ENCODE measurements at regions not wholly inside any gene's neighbourhood (a gene's known extent, or its start where the extent isn't known, plus 50 kb on each side); places are given as distances from the start of the nearest gene placed in this dataset.

DNA sequence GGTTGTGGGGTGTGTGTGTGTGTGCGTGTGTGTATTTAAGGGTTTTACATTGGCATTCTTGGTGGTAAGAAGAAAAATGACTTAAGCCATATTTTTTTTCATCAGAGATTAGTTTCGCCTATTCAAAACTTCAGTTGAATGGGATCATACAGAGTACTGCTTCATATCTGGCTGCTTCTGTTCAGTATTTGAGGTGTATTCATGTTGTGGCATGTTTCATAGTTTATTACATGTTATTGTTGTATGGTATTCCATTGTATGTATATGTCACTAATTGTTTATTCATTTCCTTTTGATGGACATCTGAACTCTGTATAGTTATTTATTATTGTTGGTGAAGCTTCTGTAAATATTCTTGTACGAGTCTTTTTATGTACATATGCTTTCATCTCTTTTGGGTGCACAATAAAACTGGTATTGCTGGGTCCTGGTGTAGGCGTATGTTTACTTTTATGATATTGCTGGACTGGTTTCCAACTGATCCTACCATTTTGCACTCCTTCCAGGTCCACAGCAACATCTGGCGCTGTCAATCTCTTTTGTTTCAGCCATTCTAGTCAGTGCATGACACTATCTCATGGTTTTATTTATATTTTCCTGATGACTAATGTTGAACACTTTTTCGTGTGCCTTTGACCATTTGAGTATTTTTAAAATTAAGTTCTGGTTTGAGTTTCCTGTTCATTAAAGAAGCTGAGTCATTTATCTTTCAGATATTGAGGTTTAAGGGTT, 77.4 kb upstream of the MAF start:
- no peak for DNase-seq
- H3K27ac Mint-ChIP-seq, result no peak overlapping the region
- no peaks in the 10 kb centered on the region for H3K4me1 Mint-ChIP-seq
- H3K27me3 Mint-ChIP-seq (ENCODE audit: low read depth in 3 of 3), result peaks cover 0 to 4% (median under 1%) of the 10 kb centered on the region in 3 donors
- no peak overlapping the region for H3K4me3 Mint-ChIP-seq
- H3K36me3 Mint-ChIP-seq, result no peaks in the 10 kb centered on the region
- no peaks in the 10 kb centered on the region for H3K9me3 Mint-ChIP-seq

DNA sequence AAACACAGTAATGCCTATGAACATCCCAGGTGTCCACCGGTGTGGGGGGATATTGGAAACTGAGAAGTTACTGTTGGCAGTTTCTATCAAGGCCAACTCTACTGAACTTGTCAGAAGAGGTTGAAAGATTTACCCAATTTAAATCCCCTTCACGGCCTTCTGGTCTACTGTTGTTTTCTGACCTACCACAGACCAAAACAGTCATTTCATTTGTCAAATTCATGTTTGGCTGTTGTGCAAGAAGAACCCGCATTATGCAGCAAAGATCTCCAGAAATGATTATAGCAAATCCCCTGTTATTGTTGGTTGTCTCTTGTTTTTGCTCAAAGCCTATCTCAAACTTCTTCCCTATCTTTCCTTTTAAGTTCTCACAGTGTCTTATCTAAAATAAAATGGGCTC, 73.1 kb upstream of the MAF start:
- Mint-ChIP-seq H3K27me3 (ENCODE audit: low read depth in 3 of 3) (peaks cover 0 to 6% (median 0%) of the 10 kb centered on the region in 3 donors), H3K9me3 (peaks cover 0 to 5% (median 0%) of the 10 kb centered on the region in 6 donors), H3K36me3 (no peaks in the 10 kb centered on the region), H3K4me1 (no peaks in the 10 kb centered on the region), H3K4me3 (no peak overlapping the region), H3K27ac (no peak overlapping the region)
- DNase-seq, result no peak

DNA sequence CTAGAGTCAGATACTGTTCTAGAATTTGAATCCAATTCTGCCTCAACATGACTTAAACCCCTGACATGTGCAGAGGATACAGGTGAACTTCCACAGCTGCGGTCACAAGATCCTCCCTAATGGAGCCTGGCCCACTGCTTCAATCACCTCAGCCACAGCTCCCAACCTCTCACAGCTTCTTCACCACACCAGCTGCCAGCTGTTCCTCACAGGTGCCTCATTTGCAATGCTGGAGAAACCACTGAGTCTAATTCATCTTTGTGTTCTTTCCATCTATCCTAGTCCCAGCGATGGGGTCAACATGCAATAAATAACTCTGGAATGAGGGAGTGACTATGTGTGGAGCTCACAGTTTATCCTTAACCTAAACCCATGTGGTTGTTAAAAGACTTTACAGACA, 72.0 kb upstream of the MAF start:
- Mint-ChIP-seq H3K9me3 (peaks cover 0 to 5% (median 0%) of the 10 kb centered on the region in 6 donors), H3K36me3 (no peaks in the 10 kb centered on the region), H3K4me1 (no peaks in the 10 kb centered on the region), H3K27ac (no peak overlapping the region), H3K27me3 (ENCODE audit: low read depth in 3 of 3) (peaks cover 0 to 6% (median 0%) of the 10 kb centered on the region in 3 donors), H3K4me3 (no peak overlapping the region)
- no peak for DNase-seq

DNA sequence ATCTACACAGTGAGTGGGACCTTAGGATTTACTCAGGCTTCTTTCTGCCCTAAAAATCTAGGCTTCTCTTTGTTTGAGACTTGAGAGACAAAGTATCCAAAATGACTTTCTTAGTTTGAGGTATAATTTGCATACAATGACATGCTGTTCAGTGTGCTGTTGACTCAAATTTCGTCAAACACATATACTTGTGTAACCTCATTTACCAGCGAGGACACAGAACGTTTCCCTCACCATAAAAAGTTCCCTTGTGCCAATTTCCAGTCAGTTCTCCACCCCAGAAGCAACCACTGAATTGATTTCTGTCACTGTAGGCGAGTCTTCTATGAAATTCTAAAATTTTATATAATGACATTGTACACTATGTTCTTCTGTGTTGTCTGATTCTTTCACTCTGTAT, 68.0 kb upstream of the MAF start:
- Mint-ChIP-seq H3K27me3 (ENCODE audit: low read depth in 3 of 3) (peaks cover 0 to 6% (median 3%) of the 10 kb centered on the region in 3 donors), H3K4me1 (no peaks in the 10 kb centered on the region), H3K9me3 (peaks cover 0 to 5% (median 0%) of the 10 kb centered on the region in 6 donors), H3K36me3 (no peaks in the 10 kb centered on the region), H3K4me3 (no peak overlapping the region), H3K27ac (no peak overlapping the region)
- DNase-seq, result no peak

DNA sequence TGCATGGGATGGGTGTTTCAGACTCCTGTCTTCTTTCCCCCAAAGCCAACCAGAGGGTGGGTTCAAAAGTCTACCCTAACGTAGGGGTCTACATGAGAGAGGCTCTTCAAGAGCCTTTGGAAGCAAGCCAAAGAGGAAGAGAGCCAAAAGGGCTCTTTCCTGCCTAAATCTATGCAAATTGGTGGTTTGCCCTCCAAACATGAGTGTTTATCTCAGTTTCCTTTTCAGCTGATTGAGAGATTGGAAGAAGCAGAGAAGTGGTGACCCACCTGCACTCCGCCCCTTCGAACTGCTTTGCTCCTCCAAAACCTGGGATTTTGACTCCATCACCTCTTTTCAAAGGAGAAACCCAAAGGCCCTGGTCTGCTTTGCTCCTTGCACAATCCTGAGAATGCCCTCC, 65.4 kb upstream of the MAF start:
- no peak overlapping the region for H3K4me3 Mint-ChIP-seq
- H3K9me3 Mint-ChIP-seq, result peaks cover 0 to 5% (median 0%) of the 10 kb centered on the region in 6 donors
- peaks cover 0 to under 1% (median 0%) of the 10 kb centered on the region in 3 donors for H3K36me3 Mint-ChIP-seq
- no peak for DNase-seq
- peaks cover 0 to 6% (median 6%) of the 10 kb centered on the region in 3 donors for H3K27me3 Mint-ChIP-seq (ENCODE audit: low read depth in 3 of 3)
- H3K27ac Mint-ChIP-seq, result no peak overlapping the region
- no peaks in the 10 kb centered on the region for H3K4me1 Mint-ChIP-seq

DNA sequence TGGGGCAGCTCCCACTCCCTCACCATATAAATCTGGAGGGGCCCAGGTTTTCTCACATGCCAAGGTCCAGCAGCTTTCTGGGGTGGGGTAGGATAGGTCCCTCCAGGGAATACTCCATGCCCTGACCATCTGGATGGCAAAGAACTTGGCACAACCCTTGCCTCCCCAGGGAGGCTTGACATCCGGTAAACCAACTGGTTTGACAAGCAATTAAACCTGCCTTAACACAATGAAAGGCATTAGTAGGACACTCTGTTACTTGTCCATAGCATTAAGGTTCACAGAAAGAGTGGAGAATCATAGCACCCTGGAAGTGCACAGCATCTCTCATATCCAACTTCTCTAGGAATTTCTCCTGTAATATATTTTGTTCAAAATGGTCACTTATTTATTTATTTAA, 63.9 kb upstream of the MAF start:
- Mint-ChIP-seq H3K9me3 (peaks cover 0 to 5% (median 0%) of the 10 kb centered on the region in 6 donors), H3K4me1 (no peaks in the 10 kb centered on the region), H3K27me3 (ENCODE audit: low read depth in 3 of 3) (peaks cover 0 to 6% (median 6%) of the 10 kb centered on the region in 3 donors), H3K27ac (no peak overlapping the region), H3K36me3 (peaks cover 0 to 6% (median 0%) of the 10 kb centered on the region in 3 donors), H3K4me3 (no peak overlapping the region)
- no peak for DNase-seq

DNA sequence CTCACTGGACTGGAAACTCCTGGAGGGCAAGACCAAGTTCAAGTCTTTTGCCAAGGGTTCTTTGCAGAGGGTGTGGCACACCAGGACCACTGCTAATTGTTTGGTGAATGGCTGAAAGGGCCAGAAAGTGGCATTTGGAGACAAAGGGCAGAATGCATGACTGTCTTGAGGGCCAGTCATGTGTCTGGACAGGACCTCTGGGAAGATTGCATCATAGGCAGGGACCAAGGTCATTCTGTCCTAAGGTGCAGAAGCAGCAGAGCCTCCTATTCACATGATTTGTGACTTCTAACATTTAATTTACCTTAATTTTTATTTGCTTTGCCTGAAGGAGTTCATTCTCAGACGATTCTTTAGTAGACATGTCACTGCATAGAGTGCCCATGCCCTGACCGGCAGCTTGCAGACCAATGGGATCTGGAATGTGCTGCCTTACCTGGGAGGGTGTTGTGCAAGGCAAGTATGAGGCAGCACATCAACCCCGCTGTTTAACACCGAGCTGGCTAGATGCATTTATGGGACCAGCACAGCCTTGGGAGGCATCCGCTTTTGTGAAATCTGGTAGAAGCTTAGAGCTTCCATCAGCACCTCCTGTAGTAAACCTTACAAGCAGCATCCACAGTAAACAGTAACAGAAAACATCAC, 62.3 kb upstream of the MAF start:
- Mint-ChIP-seq H3K27me3 (ENCODE audit: low read depth in 3 of 3) (peaks cover 0 to 6% (median 6%) of the 10 kb centered on the region in 3 donors), H3K9me3 (no peaks in the 10 kb centered on the region), H3K36me3 (peaks cover 0 to 6% (median 0%) of the 10 kb centered on the region in 3 donors), H3K4me3 (no peak overlapping the region), H3K27ac (no peak overlapping the region), H3K4me1 (no peaks in the 10 kb centered on the region)
- no peak for DNase-seq

DNA sequence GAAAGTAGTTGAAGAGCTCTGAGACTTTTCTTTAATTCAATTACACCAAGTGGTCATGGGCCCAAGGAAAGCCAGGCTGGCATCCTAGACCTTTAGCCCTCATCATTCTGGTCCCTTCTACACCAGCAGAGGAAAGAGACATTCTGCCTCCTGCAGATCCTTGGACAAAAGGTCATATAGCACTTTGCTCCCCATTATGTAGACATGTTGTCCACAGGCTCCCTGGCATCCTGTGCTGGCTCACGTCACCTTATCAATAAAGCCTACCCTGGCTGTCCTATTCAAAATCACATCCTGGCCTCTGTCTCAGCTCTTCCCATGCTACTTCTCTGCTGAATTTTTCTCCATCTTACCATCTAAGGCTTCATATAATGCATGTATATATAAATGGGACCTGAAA, 61.6 kb upstream of the MAF start:
- Mint-ChIP-seq H3K4me1 (no peaks in the 10 kb centered on the region), H3K27ac (no peak overlapping the region), H3K4me3 (no peak overlapping the region), H3K27me3 (ENCODE audit: low read depth in 3 of 3) (peaks cover 0 to 6% (median 4%) of the 10 kb centered on the region in 3 donors), H3K36me3 (peaks cover 0 to 6% (median 0%) of the 10 kb centered on the region in 3 donors), H3K9me3 (no peaks in the 10 kb centered on the region)
- no peak for DNase-seq

DNA sequence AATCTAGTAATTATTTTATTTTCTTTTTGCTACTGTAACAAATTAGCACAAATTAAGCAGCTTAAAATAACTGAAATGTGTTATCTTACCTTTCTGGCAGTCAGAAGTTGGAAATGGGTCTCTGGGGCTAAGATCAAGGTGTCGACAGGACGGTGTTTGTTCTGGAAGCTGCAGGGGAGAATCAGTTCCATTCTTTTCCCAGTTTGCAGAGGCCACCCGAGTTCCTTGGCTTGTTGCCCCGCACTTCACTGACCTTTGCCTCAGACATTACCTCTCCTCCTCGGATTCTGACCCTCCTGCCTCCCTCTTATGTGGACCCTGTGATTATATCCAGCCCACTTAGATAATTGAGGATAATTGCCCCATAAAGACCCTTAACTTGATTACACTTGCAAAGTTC, 61.0 kb upstream of the MAF start:
- peaks cover 0 to 6% (median 4%) of the 10 kb centered on the region in 3 donors for H3K27me3 Mint-ChIP-seq (ENCODE audit: low read depth in 3 of 3)
- peaks cover 0 to 6% (median 0%) of the 10 kb centered on the region in 3 donors for H3K36me3 Mint-ChIP-seq
- no peak for DNase-seq
- no peak overlapping the region for H3K27ac Mint-ChIP-seq
- H3K4me3 Mint-ChIP-seq, result no peak overlapping the region
- no peaks in the 10 kb centered on the region for H3K9me3 Mint-ChIP-seq
- H3K4me1 Mint-ChIP-seq, result no peaks in the 10 kb centered on the region

DNA sequence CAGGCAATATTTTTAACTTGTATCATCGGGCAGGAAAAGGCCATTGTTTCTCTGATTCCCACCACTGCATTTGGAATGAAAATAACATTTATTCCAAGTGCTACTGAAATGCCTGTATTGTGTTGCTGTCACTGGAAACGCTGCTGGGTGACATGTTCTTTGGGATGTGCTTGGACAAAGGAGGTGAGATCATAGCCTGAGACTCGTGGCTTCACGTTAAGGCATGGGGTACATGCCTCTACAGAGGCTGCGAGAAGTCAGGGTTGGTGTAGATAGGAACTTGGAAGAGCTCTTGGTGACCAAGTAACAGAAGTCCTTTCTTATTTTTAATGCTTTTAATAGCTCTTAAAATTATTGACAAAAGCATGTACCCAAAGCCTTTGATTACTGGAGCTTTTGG, 58.8 kb upstream of the MAF start:
- Mint-ChIP-seq H3K36me3 (peaks cover 0 to 6% (median 0%) of the 10 kb centered on the region in 3 donors), H3K27me3 (ENCODE audit: low read depth in 3 of 3) (peaks cover 0 to 3% (median 2%) of the 10 kb centered on the region in 3 donors), H3K9me3 (no peaks in the 10 kb centered on the region), H3K4me3 (no peak overlapping the region), H3K27ac (no peak overlapping the region), H3K4me1 (no peaks in the 10 kb centered on the region)
- no peak for DNase-seq

DNA sequence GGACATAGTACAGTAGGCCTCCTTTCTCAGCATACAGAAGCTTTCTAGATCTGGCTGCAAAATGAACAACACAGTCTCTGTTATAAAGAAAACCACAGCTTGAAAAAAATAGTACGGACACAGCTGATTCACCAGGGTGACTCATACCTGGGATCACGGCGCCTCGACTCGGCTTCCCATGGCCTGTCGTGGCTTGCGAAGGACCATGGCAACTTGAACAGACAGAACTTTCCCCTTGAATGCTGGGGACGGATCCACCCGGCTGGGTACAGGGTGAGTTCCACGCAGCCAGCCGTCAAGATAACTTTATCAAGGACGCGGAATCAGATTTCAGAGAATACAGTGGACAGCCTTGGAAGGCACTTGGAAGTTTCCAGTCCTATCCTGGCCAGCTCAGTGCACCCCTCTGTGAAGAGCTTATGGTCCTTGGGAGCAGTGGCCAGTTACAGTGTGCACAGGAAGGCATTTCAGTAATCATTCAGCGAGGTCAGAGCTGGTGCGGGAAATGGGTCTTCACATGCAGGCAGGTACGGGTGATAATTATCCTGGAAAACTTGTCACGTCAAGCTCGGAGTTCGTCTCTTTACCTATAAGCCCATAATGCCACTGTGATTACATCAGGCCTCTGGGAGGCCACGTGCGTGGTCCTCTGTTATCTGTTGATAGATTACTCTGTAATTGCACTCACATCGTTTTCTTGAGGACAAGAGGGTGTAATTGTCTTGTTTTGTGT, 57.9 kb upstream of the MAF start:
- Mint-ChIP-seq H3K4me1 (no peaks in the 10 kb centered on the region), H3K4me3 (no peak overlapping the region), H3K9me3 (no peaks in the 10 kb centered on the region), H3K36me3 (peaks cover 0 to 6% (median 0%) of the 10 kb centered on the region in 3 donors), H3K27me3 (ENCODE audit: low read depth in 3 of 3) (peaks cover 0 to 3% (median under 1%) of the 10 kb centered on the region in 3 donors), H3K27ac (no peak overlapping the region)
- no peak for DNase-seq

DNA sequence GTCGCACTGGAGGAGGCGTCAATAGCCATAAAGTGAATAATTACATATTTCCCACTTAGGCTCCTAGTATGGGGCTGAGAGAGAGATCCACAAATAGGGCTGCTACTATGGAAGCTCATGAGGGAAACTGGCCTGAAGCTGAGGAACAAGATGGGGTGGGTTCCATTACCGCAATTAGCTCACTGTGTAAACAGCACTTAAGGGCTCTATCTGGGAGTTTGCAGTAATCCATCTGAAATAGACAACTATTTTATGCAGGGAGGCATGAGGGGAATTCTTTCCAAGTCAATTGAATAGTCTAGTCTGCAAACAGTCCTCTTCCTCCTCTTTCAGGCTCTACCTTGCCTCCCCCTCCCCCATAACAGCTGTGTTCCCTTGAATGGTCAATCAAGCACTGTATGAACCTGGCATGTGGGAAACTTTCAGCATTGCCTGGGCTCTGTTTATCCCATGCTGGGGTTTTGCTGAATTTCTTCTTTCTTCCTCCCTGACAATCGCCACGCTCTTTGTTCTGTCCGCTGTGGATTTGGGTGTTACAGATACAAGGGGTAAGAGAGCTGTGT, 56.1 kb upstream of the MAF start:
- no peaks in the 10 kb centered on the region for H3K9me3 Mint-ChIP-seq
- H3K36me3 Mint-ChIP-seq, result peaks cover 0 to 6% (median 0%) of the 10 kb centered on the region in 3 donors
- H3K27me3 Mint-ChIP-seq (ENCODE audit: low read depth in 3 of 3), result peaks cover 0 to 4% (median 0%) of the 10 kb centered on the region in 3 donors
- no peak for DNase-seq
- no peak overlapping the region for H3K4me3 Mint-ChIP-seq
- no peaks in the 10 kb centered on the region for H3K4me1 Mint-ChIP-seq
- H3K27ac Mint-ChIP-seq, result no peak overlapping the region

DNA sequence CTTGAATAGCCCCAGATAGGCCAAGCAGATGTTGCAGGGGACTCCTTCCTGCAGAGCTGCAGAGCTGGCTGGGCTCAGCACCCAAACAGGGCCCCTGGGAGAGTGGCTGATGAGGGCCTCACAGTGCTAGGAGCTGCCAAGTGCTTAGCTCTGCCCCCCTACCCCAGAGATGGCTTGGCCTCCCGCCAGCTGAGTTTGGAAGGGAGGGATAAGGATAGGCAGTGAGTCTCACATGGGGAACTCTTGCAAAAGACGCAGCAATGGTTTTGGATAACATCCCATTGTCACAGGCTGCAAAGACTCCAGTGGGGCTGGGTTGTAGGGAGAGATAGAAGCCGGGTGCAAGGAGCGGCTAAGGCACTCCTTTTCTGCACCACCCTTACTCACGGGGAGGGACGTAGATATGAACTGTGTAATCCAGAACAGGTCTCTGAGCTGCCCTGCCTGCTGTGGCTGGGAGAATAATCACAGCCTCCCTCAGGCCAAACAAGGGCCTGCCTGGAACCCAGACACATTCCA, 52.9 kb upstream of the MAF start:
- Mint-ChIP-seq H3K36me3 (no peaks in the 10 kb centered on the region), H3K4me3 (no peak overlapping the region), H3K27me3 (ENCODE audit: low read depth in 3 of 3) (peaks cover 0 to 4% (median 2%) of the 10 kb centered on the region in 3 donors), H3K4me1 (no peaks in the 10 kb centered on the region), H3K9me3 (no peaks in the 10 kb centered on the region), H3K27ac (no peak overlapping the region)
- DNase-seq, result no peak
